ENCODE measurements at regions not wholly inside any gene's neighbourhood (a gene's known extent, or its start where the extent isn't known, plus 50 kb on each side); places are given as distances from the start of the nearest gene placed in this dataset.

DNA sequence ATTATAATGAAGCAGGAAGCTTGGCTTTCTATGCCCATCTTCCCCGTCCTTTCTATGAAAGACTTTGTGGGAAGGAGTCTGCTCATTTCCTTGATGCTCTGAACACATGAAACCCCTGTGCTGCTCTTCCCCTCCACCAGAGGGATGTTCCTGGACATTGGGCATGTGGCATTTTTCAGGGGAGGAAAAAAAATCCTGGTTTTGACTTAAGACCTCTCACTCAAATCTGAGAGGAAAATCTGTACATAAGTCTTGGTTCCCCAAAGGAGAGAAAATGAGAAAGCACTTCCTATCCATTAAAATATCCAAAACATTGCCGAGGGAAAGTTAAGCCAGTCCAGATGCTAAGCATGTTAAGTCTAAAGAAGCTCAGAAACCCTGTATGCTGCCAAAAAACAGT, 393.0 kb downstream of the PAX1 start:
- no peak for TF ChIP-seq CTCF (IDR thresholded peaks at IDR 0.05)
- no peak for TF ChIP-seq POLR2A (IDR thresholded peaks at IDR 0.05)
- TF ChIP-seq POLR2AphosphoS5 (IDR thresholded peaks at IDR 0.05) = no peak

Data from stomach (tissue), 4 donors.